ENCODE measurements at regions not wholly inside any gene's neighbourhood (a gene's known extent, or its start where the extent isn't known, plus 50 kb on each side); places are given as distances from the start of the nearest gene placed in this dataset.

DNA sequence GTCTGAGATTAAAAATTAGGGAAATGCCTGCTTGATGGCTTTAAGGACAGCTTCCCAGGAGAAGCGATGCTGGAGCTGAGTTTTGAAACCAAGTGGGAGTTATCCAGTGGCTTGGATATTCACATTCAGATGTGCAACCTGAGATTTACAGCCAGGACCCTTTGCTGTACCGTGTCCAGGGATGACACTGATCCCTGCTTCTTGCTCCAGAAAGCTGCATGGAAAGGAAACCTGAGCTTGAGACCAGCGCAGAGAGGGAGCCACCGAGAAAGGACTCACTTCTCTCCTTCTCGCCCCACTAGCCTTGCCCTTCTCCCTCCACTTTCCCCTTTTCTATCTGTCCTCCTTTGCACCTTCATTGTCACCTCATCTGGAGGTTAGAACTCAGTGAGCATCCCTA is 254.5 kb upstream of the PPARGC1A start:
- no peak for DNase-seq

- DNase-seq = no peak
Observed at GRCh38 chr4:24143741-24144140, 253.9 kb upstream of the PPARGC1A start.

GRCh38 chr4:24141836-24142235 is 252.0 kb upstream of the PPARGC1A start:
- no peak for DNase-seq

GRCh38 chr4:24140892-24141291 is 251.0 kb upstream of the PPARGC1A start:
- no peak for DNase-seq

DNA sequence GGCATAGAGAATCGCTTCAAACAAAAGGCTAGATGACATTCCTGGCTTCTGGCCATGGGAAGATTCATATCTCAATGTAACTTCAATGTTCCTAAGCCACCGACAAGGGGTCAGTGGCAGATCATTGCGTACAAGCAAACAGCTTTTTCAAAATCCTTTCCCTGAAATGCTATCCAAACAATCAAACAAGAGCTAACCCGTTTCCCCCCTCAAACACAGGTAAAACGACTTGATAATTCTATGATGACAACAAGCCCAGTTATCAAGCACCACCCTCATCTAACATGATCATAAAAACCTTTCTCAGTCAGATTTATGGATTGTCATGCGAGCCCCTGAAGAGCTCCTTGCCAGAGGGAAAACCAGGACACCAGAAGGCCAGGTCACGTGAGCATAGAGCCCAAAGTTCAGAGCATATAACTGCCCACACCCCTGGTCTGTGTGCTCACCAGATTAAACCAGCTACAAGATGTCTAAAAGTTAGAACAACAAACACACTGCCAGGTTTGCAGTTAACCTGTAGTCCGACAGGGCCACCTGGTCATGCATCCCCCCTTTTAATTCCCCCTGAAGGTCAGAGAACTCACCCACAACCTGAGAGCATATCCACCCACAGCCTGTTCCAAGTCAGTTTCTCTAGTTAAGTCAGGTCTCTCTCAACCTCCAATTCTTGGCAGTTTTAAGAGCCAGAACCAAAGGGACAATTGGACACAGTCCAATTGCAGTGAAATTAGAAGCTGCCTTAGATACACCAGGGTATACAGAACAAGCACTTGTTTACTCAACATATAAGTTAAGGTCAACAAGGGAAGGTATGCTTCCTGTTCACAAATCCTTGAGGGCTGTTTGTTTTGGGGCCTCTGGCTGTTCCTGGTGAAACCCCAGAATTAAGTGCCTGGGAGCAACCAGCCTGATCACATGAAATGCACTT is 248.1 kb upstream of the PPARGC1A start:
- no peak for DNase-seq

DNA sequence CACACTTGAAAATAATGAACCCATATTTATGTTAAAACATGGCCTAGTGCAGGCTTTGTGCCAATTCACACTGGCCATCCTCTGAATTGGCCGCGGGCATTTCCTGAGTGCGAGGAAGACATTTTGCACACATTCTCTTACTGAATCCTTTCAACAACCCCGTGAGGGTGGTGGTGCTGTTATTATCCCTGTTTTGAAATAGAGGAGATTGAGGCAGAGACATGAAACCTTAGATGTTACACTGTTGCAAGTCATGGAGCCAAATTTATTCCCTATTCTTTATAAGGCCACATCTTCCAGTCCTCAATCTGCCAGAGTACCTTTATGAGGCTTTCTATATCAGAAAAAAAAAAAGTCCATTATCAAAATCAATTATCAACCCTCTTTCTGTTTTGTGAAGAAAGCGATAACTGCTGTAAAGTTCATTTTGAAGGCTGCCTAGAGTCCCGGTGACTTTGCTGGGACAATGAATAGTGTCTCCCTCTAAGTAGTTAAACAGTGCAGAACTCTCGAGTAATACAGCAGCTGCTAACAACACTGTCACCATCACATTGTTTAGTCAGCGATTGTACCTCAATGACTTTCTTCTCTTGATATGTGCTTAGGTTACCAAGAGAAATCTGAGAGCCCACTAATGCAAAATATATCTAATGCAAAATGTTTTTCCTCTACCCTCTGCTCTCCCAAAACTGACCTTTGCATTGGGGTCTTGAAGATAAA is 242.3 kb upstream of the PPARGC1A start:
- no peak for DNase-seq

DNA sequence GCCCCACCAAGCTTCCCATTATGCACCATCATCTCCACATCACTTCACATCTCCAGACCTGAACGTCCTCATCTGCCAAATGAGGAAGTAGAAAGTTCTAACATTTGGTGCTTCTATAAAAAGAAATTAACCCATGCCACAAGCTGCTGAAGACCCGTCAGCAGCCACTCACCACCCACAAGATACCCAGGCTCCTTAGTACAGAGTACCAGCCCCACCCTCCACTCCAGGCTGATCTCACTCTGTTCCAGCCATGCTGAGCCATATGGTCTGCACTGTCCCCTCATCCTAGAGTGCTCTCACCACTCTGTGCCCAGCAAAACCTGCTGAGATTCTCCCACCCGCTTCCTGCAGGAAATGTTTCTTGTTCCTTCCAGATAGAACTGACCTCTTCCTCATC is 240.8 kb upstream of the PPARGC1A start:
- DNase-seq = no peak

DNA sequence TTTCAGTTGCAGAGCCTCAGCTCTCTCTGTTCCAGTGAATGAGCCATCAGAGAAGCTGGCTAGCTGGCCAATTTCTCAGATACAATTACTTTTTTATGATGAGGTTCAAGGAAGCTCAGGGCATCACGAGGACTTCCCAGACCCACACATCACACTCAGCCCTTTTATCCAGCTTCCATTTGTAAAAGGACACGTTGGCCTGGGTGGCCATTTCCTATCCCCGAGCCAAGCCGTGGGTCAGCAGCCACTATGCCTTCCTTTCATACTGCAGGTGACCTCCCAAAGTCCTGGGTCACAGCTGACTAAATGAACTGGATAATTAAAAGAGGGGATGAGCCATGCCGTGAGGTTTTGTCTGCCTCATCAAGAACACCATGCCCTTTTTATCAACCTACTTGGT is 236.9 kb upstream of the PPARGC1A start:
- no peak for DNase-seq

GRCh38 chr4:24121395-24122175 is 231.7 kb upstream of the PPARGC1A start:
- DNase-seq = no peak

DNA sequence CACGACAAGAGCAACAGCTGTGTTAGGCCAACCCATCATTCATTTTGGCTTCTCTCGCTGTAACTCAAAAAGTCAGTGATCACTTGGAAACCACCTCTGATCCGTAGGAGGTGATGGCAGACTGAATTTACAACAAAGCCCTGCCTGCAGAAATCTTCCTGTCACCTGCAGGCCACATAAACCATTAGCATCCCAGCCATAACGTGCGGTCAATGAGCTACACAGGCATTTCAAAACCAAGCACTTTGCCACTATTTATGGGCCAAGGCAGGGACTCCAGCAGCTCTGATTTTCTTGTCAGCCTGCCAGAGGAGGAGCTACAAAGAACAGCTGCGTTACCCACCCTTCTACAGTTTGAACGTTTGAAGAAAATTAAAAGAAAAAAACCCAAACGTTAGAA is 228.1 kb upstream of the PPARGC1A start:
- DNase-seq = no peak

DNA sequence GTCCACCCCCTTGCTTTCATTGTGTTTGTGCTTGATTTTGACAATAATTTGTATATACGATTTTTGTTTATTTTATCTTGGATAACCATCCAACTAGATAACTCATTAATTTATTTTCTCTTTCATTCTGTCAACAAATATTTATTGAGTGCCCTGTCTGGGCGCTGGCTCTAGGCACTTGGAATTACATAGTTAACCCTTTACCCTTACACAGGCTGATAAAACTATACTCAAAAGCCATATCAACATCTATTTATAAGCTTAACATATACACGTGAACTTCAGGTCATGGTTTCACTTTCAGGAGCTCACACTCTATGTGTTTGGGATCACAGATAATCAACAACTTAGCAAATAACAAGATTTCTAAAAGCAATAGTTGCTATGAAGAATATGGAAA is 226.3 kb upstream of the PPARGC1A start:
- no peak for DNase-seq

- DNase-seq = no peak
Observed at GRCh38 chr4:24114919-24115500, 225.2 kb upstream of the PPARGC1A start.

GRCh38 chr4:24114444-24114843 is 224.6 kb upstream of the PPARGC1A start:
- DNase-seq = no peak

GRCh38 chr4:24112466-24112865 is 222.6 kb upstream of the PPARGC1A start:
- DNase-seq = no peak

GRCh38 chr4:24108567-24108966 is 218.7 kb upstream of the PPARGC1A start:
- DNase-seq = no peak

DNA sequence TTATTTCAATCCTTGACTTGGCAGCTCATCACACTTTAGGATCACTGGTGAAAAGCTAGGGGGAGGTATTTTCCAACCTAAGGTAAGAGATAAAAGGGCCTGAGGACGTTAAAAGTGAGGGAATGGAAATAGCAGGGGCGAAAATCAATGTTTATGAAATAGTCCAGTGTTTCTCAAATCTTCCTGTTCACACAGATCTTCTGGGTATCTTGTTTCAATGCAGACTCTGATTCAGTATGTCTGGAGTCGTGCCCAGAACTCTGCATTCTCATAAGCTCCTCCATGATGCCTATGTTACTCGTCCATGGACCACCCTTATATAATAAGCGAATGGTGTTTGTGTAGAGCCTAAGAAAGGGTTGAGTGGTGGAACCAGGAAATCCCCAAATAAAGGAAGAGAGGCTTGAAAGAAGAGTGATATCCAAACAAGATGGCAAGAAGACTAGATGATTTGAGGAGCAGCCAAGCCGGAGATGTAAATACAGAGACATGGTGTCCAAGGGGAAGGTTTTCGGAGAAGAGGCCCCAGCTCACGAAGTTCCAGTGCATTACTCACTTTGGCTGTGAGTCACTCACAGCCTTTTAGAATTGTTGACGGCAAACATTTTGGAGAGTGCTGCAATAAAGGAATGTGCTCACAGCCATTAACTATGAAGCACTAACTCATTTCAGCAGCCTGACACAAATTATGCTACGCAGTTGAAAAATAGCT is 215.6 kb upstream of the PPARGC1A start:
- DNase-seq = no peak

DNA sequence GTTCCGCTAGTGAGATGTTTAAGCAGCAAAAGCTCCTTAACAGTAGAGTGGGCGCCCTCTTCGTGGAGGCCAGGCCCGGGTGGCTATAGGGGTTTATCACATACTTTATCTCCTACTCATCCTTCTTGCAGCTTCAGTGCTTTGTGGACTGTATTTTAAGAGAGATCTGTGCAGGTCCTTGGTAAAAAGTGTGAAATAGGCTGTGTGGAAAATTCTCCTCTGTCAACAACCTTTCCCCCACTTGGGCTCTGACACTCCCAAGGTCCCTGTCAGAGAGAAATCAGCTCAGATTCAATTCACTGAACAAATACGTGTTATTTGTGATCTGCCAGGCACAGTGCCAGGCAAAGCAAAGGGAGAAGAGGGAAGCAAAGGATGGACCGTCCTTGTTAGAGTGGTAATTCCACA is 214.3 kb upstream of the PPARGC1A start:
- DNase-seq = no peak

- no peak for DNase-seq
Observed at GRCh38 chr4:24103434-24104157, 213.7 kb upstream of the PPARGC1A start.

GRCh38 chr4:24102621-24103020 is 212.8 kb upstream of the PPARGC1A start:
- DNase-seq = no peak

- DNase-seq = no peak
Observed at GRCh38 chr4:24096603-24097002, 206.8 kb upstream of the PPARGC1A start.

GRCh38 chr4:24094726-24095125 is 204.9 kb upstream of the PPARGC1A start:
- no peak for DNase-seq

DNA sequence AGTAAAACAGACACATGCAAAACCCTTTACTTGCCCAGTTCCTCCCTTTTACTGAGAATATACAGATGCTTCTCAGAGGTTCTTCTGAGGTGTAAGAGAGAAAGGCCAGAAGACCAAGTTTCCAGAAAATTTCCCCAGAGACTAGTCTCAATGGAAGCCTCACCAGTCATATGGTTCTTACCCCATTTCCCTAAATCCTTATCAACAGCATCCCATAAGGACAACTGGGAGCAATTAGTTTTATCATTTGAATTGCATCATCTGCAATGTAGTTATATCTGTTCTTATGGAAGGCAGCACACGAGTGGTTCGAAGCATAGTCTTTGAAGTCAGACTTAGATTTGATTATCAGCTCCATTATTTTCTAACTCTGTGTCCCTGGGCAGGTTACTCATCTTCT is 203.6 kb upstream of the PPARGC1A start:
- no peak for DNase-seq

Data from NK-92 treated with Interleukin-12 subunit alpha and Interleukin-12 subunit beta, amount 100 ng/mL, for 24 hours (cell line).